Activated T-helper 17 cell treated with anti-CD3 and anti-CD28 coated beads, Interleukin-2, amount 50 U/mL, for 72 hours (primary cell): ENCODE measurements at regions not wholly inside any gene's neighbourhood (a gene's known extent, or its start where the extent isn't known, plus 50 kb on each side); places are given as distances from the start of the nearest gene placed in this dataset.
A peak's percentile ranks its signal among the peaks of the same experiment; 100 is the strongest.
"Not testable (repeated sequence)": the region's sequence is repeated elsewhere in the genome, so short reads cannot be mapped to it uniquely, and the experiment has no call there.

ENCODE experiments used
- ATAC-seq: fragments of 150-1000 bp; cut with Tn5 transposase; replicated peaks from 2 replicates; pipeline ENCODE4 v1.10.0; 2021; ENCODE audit warnings: mild to moderate bottlenecking, moderate library complexity
- H3K27ac Mint-ChIP-seq: one replicate; pipeline ENCODE4 v1.8.0; 2022; ENCODE audit warnings: mixed read lengths
- H3K27me3 Mint-ChIP-seq: one replicate; pipeline ENCODE4 v1.8.0; 2022; ENCODE audit warnings: mixed read lengths
- H3K36me3 Mint-ChIP-seq: one replicate; pipeline ENCODE4 v1.8.0; 2022; ENCODE audit warnings: low read depth, mild to moderate bottlenecking, mixed read lengths
- H3K4me1 Mint-ChIP-seq: one replicate; pipeline ENCODE4 v1.8.0; 2022; ENCODE audit warnings: mixed read lengths
- H3K4me3 Mint-ChIP-seq: one replicate; pipeline ENCODE4 v1.8.0; 2022; ENCODE audit warnings: mild to moderate bottlenecking, mixed read lengths
- H3K9me3 Mint-ChIP-seq: one replicate; pipeline ENCODE4 v1.8.0; 2022; ENCODE audit warnings: mixed read lengths

- peaks cover 16% of the 10 kb centered on the region for H3K27me3 Mint-ChIP-seq
- no peaks in the 10 kb centered on the region for H3K36me3 Mint-ChIP-seq
- H3K27ac Mint-ChIP-seq, result no peak overlapping the region
- no peak overlapping the region for H3K4me3 Mint-ChIP-seq
- no peaks in the 10 kb centered on the region for H3K9me3 Mint-ChIP-seq
- ATAC-seq, result no peak
- H3K4me1 Mint-ChIP-seq, result no peaks in the 10 kb centered on the region
Observed at GRCh38 chr13:79211377-79211776, 194.7 kb downstream of the RBM26 start.

- no peak for ATAC-seq
- Mint-ChIP-seq H3K4me3 (no peak overlapping the region), H3K27ac (no peak overlapping the region), H3K27me3 (peaks cover 2% of the 10 kb centered on the region), H3K36me3 (no peaks in the 10 kb centered on the region), H3K4me1 (peaks cover 31% of the 10 kb centered on the region), H3K9me3 (no peaks in the 10 kb centered on the region)
Observed at GRCh38 chr13:79197933-79198332, 208.1 kb downstream of the RBM26 start.

- H3K4me3 Mint-ChIP-seq, result peak overlapping the region; percentile 28
- H3K4me1 Mint-ChIP-seq, result peaks cover 36% of the 10 kb centered on the region
- no peak for ATAC-seq
- no peaks in the 10 kb centered on the region for H3K27me3 Mint-ChIP-seq
- peak overlapping the region; percentile 1 for H3K27ac Mint-ChIP-seq
- H3K9me3 Mint-ChIP-seq, result no peaks in the 10 kb centered on the region
- H3K36me3 Mint-ChIP-seq, result no peaks in the 10 kb centered on the region
Observed at GRCh38 chr13:79196843-79197242, 209.2 kb downstream of the RBM26 start.

- Mint-ChIP-seq H3K27ac (peak overlapping the region; percentile 1), H3K9me3 (no peaks in the 10 kb centered on the region), H3K4me3 (peak overlapping the region; percentile 28), H3K4me1 (peaks cover 36% of the 10 kb centered on the region), H3K36me3 (no peaks in the 10 kb centered on the region), H3K27me3 (no peaks in the 10 kb centered on the region)
- peak; percentile 61 for ATAC-seq
Observed at GRCh38 chr13:79196366-79196765, 209.7 kb downstream of the RBM26 start.

- H3K36me3 Mint-ChIP-seq, result no peaks in the 10 kb centered on the region
- no peak for ATAC-seq
- peaks cover 36% of the 10 kb centered on the region for H3K4me1 Mint-ChIP-seq
- peak overlapping the region; percentile 43 for H3K27ac Mint-ChIP-seq
- H3K9me3 Mint-ChIP-seq, result no peaks in the 10 kb centered on the region
- H3K27me3 Mint-ChIP-seq, result no peaks in the 10 kb centered on the region
- H3K4me3 Mint-ChIP-seq, result peak overlapping the region; percentile 28
Observed at GRCh38 chr13:79194727-79195126, 211.3 kb downstream of the RBM26 start.

- Mint-ChIP-seq H3K4me3 (peak overlapping the region; percentile 28), H3K9me3 (no peaks in the 10 kb centered on the region), H3K4me1 (peaks cover 36% of the 10 kb centered on the region), H3K27ac (peak overlapping the region; percentile 43), H3K27me3 (peaks cover 3% of the 10 kb centered on the region), H3K36me3 (no peaks in the 10 kb centered on the region)
- peak; percentile 91 for ATAC-seq
Observed at GRCh38 chr13:79194272-79194671, 211.8 kb downstream of the RBM26 start.

GRCh38 chr13:79191501-79191900 lies 214.6 kb downstream of the RBM26 start:
- H3K9me3 Mint-ChIP-seq, result no peaks in the 10 kb centered on the region
- ATAC-seq, result no peak
- peaks cover 8% of the 10 kb centered on the region for H3K27me3 Mint-ChIP-seq
- H3K36me3 Mint-ChIP-seq, result no peaks in the 10 kb centered on the region
- H3K4me1 Mint-ChIP-seq, result peaks cover 32% of the 10 kb centered on the region
- H3K27ac Mint-ChIP-seq, result no peak overlapping the region
- H3K4me3 Mint-ChIP-seq, result no peak overlapping the region

GRCh38 chr13:79190932-79191331 lies 215.1 kb downstream of the RBM26 start:
- H3K27me3 Mint-ChIP-seq, result peaks cover 8% of the 10 kb centered on the region
- H3K4me3 Mint-ChIP-seq, result no peak overlapping the region
- no peaks in the 10 kb centered on the region for H3K36me3 Mint-ChIP-seq
- no peak overlapping the region for H3K27ac Mint-ChIP-seq
- H3K9me3 Mint-ChIP-seq, result no peaks in the 10 kb centered on the region
- H3K4me1 Mint-ChIP-seq, result peaks cover 26% of the 10 kb centered on the region
- no peak for ATAC-seq

GRCh38 chr13:79187917-79188690 lies 218.0 kb downstream of the RBM26 start:
- Mint-ChIP-seq H3K9me3 (no peaks in the 10 kb centered on the region), H3K36me3 (no peaks in the 10 kb centered on the region), H3K4me1 (peaks cover 6% of the 10 kb centered on the region), H3K27me3 (peaks cover 8% of the 10 kb centered on the region), H3K4me3 (no peak overlapping the region), H3K27ac (no peak overlapping the region)
- no peak for ATAC-seq

GRCh38 chr13:79185580-79185979 lies 220.5 kb downstream of the RBM26 start:
- Mint-ChIP-seq H3K4me1 (no peaks in the 10 kb centered on the region), H3K27me3 (peaks cover 11% of the 10 kb centered on the region), H3K4me3 (no peak overlapping the region), H3K9me3 (no peaks in the 10 kb centered on the region), H3K27ac (no peak overlapping the region), H3K36me3 (no peaks in the 10 kb centered on the region)
- no peak for ATAC-seq

- no peak for ATAC-seq
- H3K27ac Mint-ChIP-seq, result no peak overlapping the region
- no peak overlapping the region for H3K4me3 Mint-ChIP-seq
- H3K27me3 Mint-ChIP-seq, result peaks cover 15% of the 10 kb centered on the region
- H3K4me1 Mint-ChIP-seq, result no peaks in the 10 kb centered on the region
- H3K36me3 Mint-ChIP-seq, result no peaks in the 10 kb centered on the region
- H3K9me3 Mint-ChIP-seq, result peaks cover 4% of the 10 kb centered on the region
Observed at GRCh38 chr13:79183231-79183630, 222.8 kb downstream of the RBM26 start.

GRCh38 chr13:79173691-79174090 lies 232.4 kb downstream of the RBM26 start:
- Mint-ChIP-seq H3K27me3 (peaks cover 40% of the 10 kb centered on the region), H3K9me3 (peaks cover 19% of the 10 kb centered on the region)
- H3K4me1 Mint-ChIP-seq, H3K27ac Mint-ChIP-seq, H3K36me3 Mint-ChIP-seq, ATAC-seq, H3K4me3 Mint-ChIP-seq: not testable (repeated sequence)

- H3K4me3 Mint-ChIP-seq, H3K36me3 Mint-ChIP-seq, ATAC-seq, H3K4me1 Mint-ChIP-seq, H3K27ac Mint-ChIP-seq: not testable (repeated sequence)
- peaks cover 19% of the 10 kb centered on the region for H3K9me3 Mint-ChIP-seq
- H3K27me3 Mint-ChIP-seq, result peaks cover 38% of the 10 kb centered on the region
Observed at GRCh38 chr13:79172924-79173323, 233.1 kb downstream of the RBM26 start.

GRCh38 chr13:79171141-79172061 lies 234.7 kb downstream of the RBM26 start:
- peaks cover 24% of the 10 kb centered on the region for H3K9me3 Mint-ChIP-seq

GRCh38 chr13:79160818-79161217 lies 245.2 kb downstream of the RBM26 start:
- no peak for ATAC-seq
- H3K36me3 Mint-ChIP-seq, result no peaks in the 10 kb centered on the region
- H3K9me3 Mint-ChIP-seq, result no peaks in the 10 kb centered on the region
- no peaks in the 10 kb centered on the region for H3K4me1 Mint-ChIP-seq
- H3K27me3 Mint-ChIP-seq, result peaks cover 14% of the 10 kb centered on the region
- H3K27ac Mint-ChIP-seq, result no peak overlapping the region
- H3K4me3 Mint-ChIP-seq, result no peak overlapping the region

More at GRCh38 chr13:79171141-79172061, 234.7 kb downstream of the RBM26 start:
- Mint-ChIP-seq H3K4me1 (no peaks in the 10 kb centered on the region), H3K4me3 (no peak overlapping the region), H3K36me3 (no peaks in the 10 kb centered on the region), H3K27ac (no peak overlapping the region), H3K27me3 (peaks cover 37% of the 10 kb centered on the region)
- no peak for ATAC-seq
